ENCODE measurements at regions not wholly inside any gene's neighbourhood (a gene's known extent, or its start where the extent isn't known, plus 50 kb on each side); places are given as distances from the start of the nearest gene placed in this dataset.

DNA sequence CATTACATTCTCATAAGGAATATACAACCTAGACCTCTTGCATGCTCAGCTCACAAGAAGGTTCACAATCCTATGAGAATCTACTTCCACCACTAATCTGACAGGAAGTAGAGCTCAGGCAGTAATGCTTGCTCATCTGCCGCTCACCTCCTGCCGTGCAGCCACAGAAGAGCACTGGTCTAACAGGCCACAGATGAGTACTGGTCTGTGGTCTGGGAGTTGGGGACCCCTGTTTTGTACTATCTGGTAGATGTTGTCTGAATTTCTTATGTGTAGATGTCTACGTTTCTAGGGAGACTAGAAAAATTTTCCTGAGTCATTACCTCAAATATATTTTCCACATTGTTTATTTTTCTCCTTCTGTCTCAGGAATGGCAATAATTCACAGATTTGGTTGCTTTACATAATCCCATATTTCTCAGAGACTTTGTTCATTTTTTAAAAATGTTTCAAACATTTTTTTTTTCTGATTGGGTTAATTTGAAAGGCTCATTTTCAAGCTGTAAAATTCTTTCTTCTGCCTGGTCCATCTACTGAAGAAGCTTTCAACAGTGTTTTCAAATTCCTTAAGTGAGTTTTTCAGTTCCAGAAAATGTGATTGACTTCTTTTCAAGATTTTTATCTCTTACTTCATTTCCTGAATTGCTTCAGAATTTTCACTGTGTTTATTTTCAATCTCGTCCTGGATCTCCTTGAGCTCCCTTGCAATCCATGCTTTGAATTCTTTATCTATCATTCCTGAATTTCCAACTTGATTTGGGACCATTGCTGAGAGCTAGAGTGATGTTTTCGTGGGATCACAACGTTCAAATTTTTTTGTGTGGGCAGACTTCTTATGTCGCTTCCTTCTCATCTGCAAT, 1322.2 kb downstream of the PCDH9 start (continued):
- TF ChIP-seq, protein P1, sequence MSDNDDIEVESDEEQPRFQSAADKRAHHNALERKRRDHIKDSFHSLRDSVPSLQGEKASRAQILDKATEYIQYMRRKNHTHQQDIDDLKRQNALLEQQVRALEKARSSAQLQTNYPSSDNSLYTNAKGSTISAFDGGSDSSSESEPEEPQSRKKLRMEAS (IDR thresholded peaks at IDR 0.05), result no peak
- no peak for TF ChIP-seq SIN3A (IDR thresholded peaks at IDR 0.05; ENCODE audit: low read depth)
- TF ChIP-seq, protein P2, sequence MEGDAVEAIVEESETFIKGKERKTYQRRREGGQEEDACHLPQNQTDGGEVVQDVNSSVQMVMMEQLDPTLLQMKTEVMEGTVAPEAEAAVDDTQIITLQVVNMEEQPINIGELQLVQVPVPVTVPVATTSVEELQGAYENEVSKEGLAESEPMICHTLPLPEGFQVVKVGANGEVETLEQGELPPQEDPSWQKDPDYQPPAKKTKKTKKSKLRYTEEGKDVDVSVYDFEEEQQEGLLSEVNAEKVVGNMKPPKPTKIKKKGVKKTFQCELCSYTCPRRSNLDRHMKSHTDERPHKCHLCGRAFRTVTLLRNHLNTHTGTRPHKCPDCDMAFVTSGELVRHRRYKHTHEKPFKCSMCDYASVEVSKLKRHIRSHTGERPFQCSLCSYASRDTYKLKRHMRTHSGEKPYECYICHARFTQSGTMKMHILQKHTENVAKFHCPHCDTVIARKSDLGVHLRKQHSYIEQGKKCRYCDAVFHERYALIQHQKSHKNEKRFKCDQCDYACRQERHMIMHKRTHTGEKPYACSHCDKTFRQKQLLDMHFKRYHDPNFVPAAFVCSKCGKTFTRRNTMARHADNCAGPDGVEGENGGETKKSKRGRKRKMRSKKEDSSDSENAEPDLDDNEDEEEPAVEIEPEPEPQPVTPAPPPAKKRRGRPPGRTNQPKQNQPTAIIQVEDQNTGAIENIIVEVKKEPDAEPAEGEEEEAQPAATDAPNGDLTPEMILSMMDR (IDR thresholded peaks at IDR 0.05 in 2 of 3, conservative IDR thresholded peaks at IDR 0.05 in 1 of 3; ENCODE audit: borderline replicate concordance in 1 of 3, insufficient read depth in 1 of 3, low read depth in 2 of 3, low read length in 2 of 3), result no peak
- TF ChIP-seq, protein P3, sequence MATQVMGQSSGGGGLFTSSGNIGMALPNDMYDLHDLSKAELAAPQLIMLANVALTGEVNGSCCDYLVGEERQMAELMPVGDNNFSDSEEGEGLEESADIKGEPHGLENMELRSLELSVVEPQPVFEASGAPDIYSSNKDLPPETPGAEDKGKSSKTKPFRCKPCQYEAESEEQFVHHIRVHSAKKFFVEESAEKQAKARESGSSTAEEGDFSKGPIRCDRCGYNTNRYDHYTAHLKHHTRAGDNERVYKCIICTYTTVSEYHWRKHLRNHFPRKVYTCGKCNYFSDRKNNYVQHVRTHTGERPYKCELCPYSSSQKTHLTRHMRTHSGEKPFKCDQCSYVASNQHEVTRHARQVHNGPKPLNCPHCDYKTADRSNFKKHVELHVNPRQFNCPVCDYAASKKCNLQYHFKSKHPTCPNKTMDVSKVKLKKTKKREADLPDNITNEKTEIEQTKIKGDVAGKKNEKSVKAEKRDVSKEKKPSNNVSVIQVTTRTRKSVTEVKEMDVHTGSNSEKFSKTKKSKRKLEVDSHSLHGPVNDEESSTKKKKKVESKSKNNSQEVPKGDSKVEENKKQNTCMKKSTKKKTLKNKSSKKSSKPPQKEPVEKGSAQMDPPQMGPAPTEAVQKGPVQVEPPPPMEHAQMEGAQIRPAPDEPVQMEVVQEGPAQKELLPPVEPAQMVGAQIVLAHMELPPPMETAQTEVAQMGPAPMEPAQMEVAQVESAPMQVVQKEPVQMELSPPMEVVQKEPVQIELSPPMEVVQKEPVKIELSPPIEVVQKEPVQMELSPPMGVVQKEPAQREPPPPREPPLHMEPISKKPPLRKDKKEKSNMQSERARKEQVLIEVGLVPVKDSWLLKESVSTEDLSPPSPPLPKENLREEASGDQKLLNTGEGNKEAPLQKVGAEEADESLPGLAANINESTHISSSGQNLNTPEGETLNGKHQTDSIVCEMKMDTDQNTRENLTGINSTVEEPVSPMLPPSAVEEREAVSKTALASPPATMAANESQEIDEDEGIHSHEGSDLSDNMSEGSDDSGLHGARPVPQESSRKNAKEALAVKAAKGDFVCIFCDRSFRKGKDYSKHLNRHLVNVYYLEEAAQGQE (IDR thresholded peaks at IDR 0.05; ENCODE audit: low read depth), result no peak

DNA sequence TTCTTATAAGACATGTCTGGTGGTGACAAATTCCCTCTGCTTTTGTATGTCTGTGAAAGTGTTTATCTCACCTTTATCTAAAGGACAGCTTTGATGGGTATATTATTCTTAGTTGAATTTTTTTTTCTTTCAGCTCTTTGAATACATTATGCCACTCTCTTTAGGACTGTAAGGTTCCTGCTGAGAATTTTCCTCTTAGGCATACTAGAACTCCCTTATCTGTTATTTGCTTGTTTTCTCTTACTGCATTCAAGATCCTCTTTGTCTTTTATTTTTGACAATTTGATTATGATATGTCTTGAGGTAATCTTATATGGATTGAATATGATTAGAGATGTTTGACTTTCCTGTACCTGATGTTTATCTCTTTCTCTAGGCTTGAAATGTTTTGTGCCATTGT, 1328.4 kb downstream of the PCDH9 start:
- intact Hi-C loops (cut with micrococcal nuclease), result no loop called here
- ChIA-PET CTCF (no interaction called here), POLR2A (no interaction called here), RAD21 (ENCODE audit: low non-redundant PET in 1 of 2, low total read pairs in 2 of 2, uncharacterized antibody in 2 of 2, unreplicated experiment in 2 of 2) (no interaction called here)
- H3K4me3 ChIP-seq (replicated peaks in 1 of 2; ENCODE audit: low read depth in 1 of 2, low read length in 2 of 2), result no peak overlapping the region
- DNase-seq (ENCODE audit: low read depth, low spot score) (no peak), ATAC-seq (no peak)
- H3K9ac ChIP-seq (ENCODE audit: low read length), result no peak overlapping the region
- H2AFZ ChIP-seq (ENCODE audit: low read depth, low read length, poor library complexity, severe bottlenecking), result no peak overlapping the region
- H4K20me1 ChIP-seq (ENCODE audit: insufficient read depth), result no peaks in the 10 kb centered on the region
- H3K4me2 ChIP-seq (ENCODE audit: low read length), result no peak overlapping the region
- no peaks in the 10 kb centered on the region for H3K79me2 ChIP-seq (ENCODE audit: insufficient read depth, low read length)
- H3K4me1 ChIP-seq (ENCODE audit: control insufficient read depth in 1 of 2, insufficient read depth in 2 of 2, low read length in 2 of 2), result no peaks in the 10 kb centered on the region
- no peak overlapping the region for H3K27ac ChIP-seq (ENCODE audit: low read depth, low read length)
- BruUV-seq (replicated peaks), result no TSS peak
- TF ChIP-seq, protein P4, sequence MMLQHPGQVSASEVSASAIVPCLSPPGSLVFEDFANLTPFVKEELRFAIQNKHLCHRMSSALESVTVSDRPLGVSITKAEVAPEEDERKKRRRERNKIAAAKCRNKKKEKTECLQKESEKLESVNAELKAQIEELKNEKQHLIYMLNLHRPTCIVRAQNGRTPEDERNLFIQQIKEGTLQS (IDR thresholded peaks at IDR 0.05), result no peak
- TF ChIP-seq, protein P5, sequence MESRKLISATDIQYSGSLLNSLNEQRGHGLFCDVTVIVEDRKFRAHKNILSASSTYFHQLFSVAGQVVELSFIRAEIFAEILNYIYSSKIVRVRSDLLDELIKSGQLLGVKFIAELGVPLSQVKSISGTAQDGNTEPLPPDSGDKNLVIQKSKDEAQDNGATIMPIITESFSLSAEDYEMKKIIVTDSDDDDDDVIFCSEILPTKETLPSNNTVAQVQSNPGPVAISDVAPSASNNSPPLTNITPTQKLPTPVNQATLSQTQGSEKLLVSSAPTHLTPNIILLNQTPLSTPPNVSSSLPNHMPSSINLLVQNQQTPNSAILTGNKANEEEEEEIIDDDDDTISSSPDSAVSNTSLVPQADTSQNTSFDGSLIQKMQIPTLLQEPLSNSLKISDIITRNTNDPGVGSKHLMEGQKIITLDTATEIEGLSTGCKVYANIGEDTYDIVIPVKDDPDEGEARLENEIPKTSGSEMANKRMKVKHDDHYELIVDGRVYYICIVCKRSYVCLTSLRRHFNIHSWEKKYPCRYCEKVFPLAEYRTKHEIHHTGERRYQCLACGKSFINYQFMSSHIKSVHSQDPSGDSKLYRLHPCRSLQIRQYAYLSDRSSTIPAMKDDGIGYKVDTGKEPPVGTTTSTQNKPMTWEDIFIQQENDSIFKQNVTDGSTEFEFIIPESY (IDR thresholded peaks at IDR 0.05; ENCODE audit: extremely low read depth, insufficient replicate concordance, low read length), result no peak
- TF ChIP-seq RAD21 (IDR thresholded peaks at IDR 0.05; ENCODE audit: low read depth) (no peak), EGR1 (IDR thresholded peaks at IDR 0.05; ENCODE audit: low read depth) (no peak), EZH2 (IDR thresholded peaks at IDR 0.05) (no peak), SRF (IDR thresholded peaks at IDR 0.05; ENCODE audit: low read depth) (no peak), ZFX (IDR thresholded peaks at IDR 0.05) (no peak)
- no peaks in the 10 kb centered on the region for H3K36me3 ChIP-seq (ENCODE audit: control insufficient read depth in 1 of 2, insufficient read depth in 2 of 2, low read length in 2 of 2)
- no peaks in the 10 kb centered on the region for H3K27me3 ChIP-seq (ENCODE audit: insufficient read depth, low read length)
- H3K9me3 ChIP-seq (ENCODE audit: control insufficient read depth in 1 of 2, insufficient read depth in 1 of 2, low read depth in 1 of 2, low read length in 2 of 2), result no peaks in the 10 kb centered on the region
- H3K9me2 ChIP-seq (ENCODE audit: insufficient read depth), result no peaks in the 10 kb centered on the region

All from HCT116 (cell line).